CD4-positive, alpha-beta memory T cell (primary cell): ENCODE measurements at regions not wholly inside any gene's neighbourhood (a gene's known extent, or its start where the extent isn't known, plus 50 kb on each side); places are given as distances from the start of the nearest gene placed in this dataset.

Experiments used
- CTCF ChIA-PET: fragments of 350-600 bp; sonication (Branson Sonifier 250); formaldehyde crosslinking; loops from one replicate; lab custom pipeline; 2021; ENCODE audit warnings: inconsistent platforms; ENCODE audit not compliant: partially characterized antibody; lab: Charles Lee
- POLR2A ChIA-PET: fragments of 350-600 bp; sonication (Branson Sonifier 250); formaldehyde crosslinking; loops from one replicate; lab custom pipeline; 2021; ENCODE audit not compliant: partially characterized antibody; lab: Charles Lee
- DNase-seq, 5 donors: peaks; one replicate each; pipeline versions ENCODE4 v3.0.0 to v3.0.0-alpha.2; 2020 to 2022; ENCODE audit warnings: mixed read lengths in 1 of 5
- H3K27ac ChIP-seq: one replicate; pipeline ENCODE4 v1.7.0; 2013; ENCODE audit warnings: low read depth, low read length
- H3K27me3 ChIP-seq: 2 replicates; pipeline ENCODE4 v1.7.0; 2013; ENCODE audit warnings: mild to moderate bottlenecking, low read length, moderate library complexity; ENCODE audit not compliant: insufficient read depth
- H3K36me3 ChIP-seq: 2 replicates; pipeline ENCODE4 v1.7.0; 2013; ENCODE audit warnings: mild to moderate bottlenecking, low read length, moderate library complexity; ENCODE audit not compliant: insufficient read depth
- H3K4me1 ChIP-seq: 2 replicates; pipeline ENCODE4 v1.7.0; 2013; ENCODE audit warnings: mild to moderate bottlenecking, low read length, moderate library complexity; ENCODE audit not compliant: insufficient read depth
- H3K4me3 ChIP-seq, 2 donors: one replicate each; pipeline ENCODE4 v1.7.0; 2013; ENCODE audit warnings: low read length in 2 of 2, mild to moderate bottlenecking in 1 of 2
- H3K9me3 ChIP-seq, 2 donors: one replicate each; pipeline ENCODE4 v1.7.0; 2013; ENCODE audit warnings: low read length in 2 of 2, control low read depth in 1 of 2; ENCODE audit not compliant: control insufficient read depth in 1 of 2
- H3K27ac Mint-ChIP-seq, 7 donors: one replicate each; pipeline ENCODE4 v1.8.0; 2020 to 2021; ENCODE audit warnings: mixed read lengths in 7 of 7, mild to moderate bottlenecking in 6 of 7, inconsistent platforms in 3 of 7, moderate library complexity in 3 of 7
- H3K27me3 Mint-ChIP-seq, 2 donors: one replicate each; pipeline ENCODE4 v1.8.0; 2020 to 2021; ENCODE audit warnings: mixed read lengths in 2 of 2
- H3K36me3 Mint-ChIP-seq, 2 donors: one replicate each; pipeline ENCODE4 v1.8.0; 2020 to 2021; ENCODE audit warnings: mixed read lengths in 2 of 2, inconsistent platforms in 1 of 2, mild to moderate bottlenecking in 1 of 2
- H3K4me1 Mint-ChIP-seq, 4 donors: one replicate each; pipeline ENCODE4 v1.8.0; 2020 to 2021; ENCODE audit warnings: mixed read lengths in 4 of 4, mild to moderate bottlenecking in 1 of 4
- H3K4me3 Mint-ChIP-seq, 8 donors: one replicate each; pipeline ENCODE4 v1.8.0; 2020 to 2021; ENCODE audit warnings: mixed read lengths in 8 of 8, mild to moderate bottlenecking in 7 of 8, moderate library complexity in 6 of 8, inconsistent platforms in 3 of 8
- H3K9me3 Mint-ChIP-seq, 8 donors: one replicate each; pipeline ENCODE4 v1.8.0; 2020 to 2021; ENCODE audit warnings: mixed read lengths in 8 of 8, mild to moderate bottlenecking in 5 of 8, inconsistent platforms in 3 of 8, moderate library complexity in 1 of 8
- intact Hi-C: fragments of 100-400 bp; cut with micrococcal nuclease; formaldehyde crosslinking; loops from one replicate; pipeline ENCODE4 v1.15.1; 2023

- intact Hi-C loops: no loop called here
Measured at GRCh38 chr6:104607501-104607900, 252.2 kb downstream of the HACE1 start.

GRCh38 chr6:104606361-104606760, 253.4 kb downstream of the HACE1 start:
- H3K27ac ChIP-seq: no peak overlapping the region
- H3K27ac Mint-ChIP-seq: no peak overlapping the region
- no peak overlapping the region for H3K4me3 ChIP-seq
- no peaks in the 10 kb centered on the region for H3K4me1 Mint-ChIP-seq
- no peaks in the 10 kb centered on the region for H3K9me3 ChIP-seq
- H3K4me1 ChIP-seq: no peaks in the 10 kb centered on the region
- ChIA-PET CTCF (no interaction called here), POLR2A (no interaction called here)
- H3K4me3 Mint-ChIP-seq: no peak overlapping the region
- intact Hi-C loops: no loop called here
- no peaks in the 10 kb centered on the region for H3K36me3 Mint-ChIP-seq
- H3K36me3 ChIP-seq: no peaks in the 10 kb centered on the region
- no peaks in the 10 kb centered on the region for H3K9me3 Mint-ChIP-seq
- no peaks in the 10 kb centered on the region for H3K27me3 ChIP-seq
- peaks cover 3 to 5% of the 10 kb centered on the region in 2 donors for H3K27me3 Mint-ChIP-seq
- no peak for DNase-seq

More at GRCh38 chr6:104607501-104607900, 252.2 kb downstream of the HACE1 start:
- no peaks in the 10 kb centered on the region for H3K27me3 ChIP-seq
- H3K4me1 ChIP-seq: no peaks in the 10 kb centered on the region
- CTCF ChIA-PET: interaction anchor here (0.6 kb wide), 1 partner anchor 13 kb away, joined by 3 read pairs; no protein-coding TSS in a partner anchor
- Mint-ChIP-seq H3K4me3 (no peak overlapping the region), H3K27ac (no peak overlapping the region), H3K4me1 (no peaks in the 10 kb centered on the region), H3K9me3 (peaks cover 0 to 2% (median 0%) of the 10 kb centered on the region in 8 donors), H3K27me3 (peaks cover 3 to 5% of the 10 kb centered on the region in 2 donors), H3K36me3 (no peaks in the 10 kb centered on the region)
- no peak overlapping the region for H3K27ac ChIP-seq
- H3K4me3 ChIP-seq: no peak overlapping the region
- no peak for DNase-seq
- no peaks in the 10 kb centered on the region for H3K9me3 ChIP-seq
- H3K36me3 ChIP-seq: no peaks in the 10 kb centered on the region
- POLR2A ChIA-PET: no interaction called here

GRCh38 chr6:104604685-104605084, 255.0 kb downstream of the HACE1 start:
- no peak overlapping the region for H3K4me3 ChIP-seq
- CTCF ChIA-PET: no interaction called here
- H3K9me3 Mint-ChIP-seq: no peaks in the 10 kb centered on the region

GRCh38 chr6:104603108-104603745, 256.5 kb downstream of the HACE1 start:
- Histone ChIP-seq H3K4me1 (no peaks in the 10 kb centered on the region), H3K36me3 (no peaks in the 10 kb centered on the region), H3K27ac (no peak overlapping the region), H3K27me3 (no peaks in the 10 kb centered on the region), H3K4me3 (no peak overlapping the region), H3K9me3 (no peaks in the 10 kb centered on the region)
- H3K4me3 Mint-ChIP-seq: no peak overlapping the region
- ChIA-PET CTCF (no interaction called here), POLR2A (no interaction called here)
- no peak overlapping the region for H3K27ac Mint-ChIP-seq
- DNase-seq: no peak
- H3K9me3 Mint-ChIP-seq: no peaks in the 10 kb centered on the region
- H3K27me3 Mint-ChIP-seq: peaks cover 0 to 3% of the 10 kb centered on the region in 2 donors
- intact Hi-C loops: no loop called here
- no peaks in the 10 kb centered on the region for H3K36me3 Mint-ChIP-seq
- H3K4me1 Mint-ChIP-seq: no peaks in the 10 kb centered on the region

More at GRCh38 chr6:104604685-104605084, 255.0 kb downstream of the HACE1 start:
- H3K27me3 Mint-ChIP-seq: peaks cover 3% of the 10 kb centered on the region in 2 donors
- Histone ChIP-seq H3K9me3 (no peaks in the 10 kb centered on the region), H3K36me3 (no peaks in the 10 kb centered on the region), H3K27ac (no peak overlapping the region), H3K4me1 (no peaks in the 10 kb centered on the region), H3K27me3 (no peaks in the 10 kb centered on the region)
- no peaks in the 10 kb centered on the region for H3K36me3 Mint-ChIP-seq
- no peak overlapping the region for H3K27ac Mint-ChIP-seq
- DNase-seq: no peak
- H3K4me1 Mint-ChIP-seq: no peaks in the 10 kb centered on the region
- H3K4me3 Mint-ChIP-seq: no peak overlapping the region
- POLR2A ChIA-PET: no interaction called here
- intact Hi-C loops: no loop called here

GRCh38 chr6:104601721-104602120, 258.0 kb downstream of the HACE1 start:
- intact Hi-C loops: no loop called here
- Mint-ChIP-seq H3K9me3 (no peaks in the 10 kb centered on the region), H3K4me1 (no peaks in the 10 kb centered on the region), H3K27me3 (peaks cover 0 to 3% of the 10 kb centered on the region in 2 donors), H3K27ac (no peak overlapping the region), H3K36me3 (no peaks in the 10 kb centered on the region), H3K4me3 (no peak overlapping the region)
- POLR2A ChIA-PET: no interaction called here
- Histone ChIP-seq H3K27ac (no peak overlapping the region), H3K27me3 (no peaks in the 10 kb centered on the region), H3K36me3 (no peaks in the 10 kb centered on the region), H3K9me3 (no peaks in the 10 kb centered on the region), H3K4me3 (no peak overlapping the region), H3K4me1 (no peaks in the 10 kb centered on the region)
- DNase-seq: no peak
- CTCF ChIA-PET: no interaction called here

GRCh38 chr6:104601131-104601651, 258.5 kb downstream of the HACE1 start:
- ChIA-PET POLR2A (no interaction called here), CTCF (no interaction called here)
- Mint-ChIP-seq H3K27me3 (peaks cover 3 to 4% of the 10 kb centered on the region in 2 donors), H3K9me3 (no peaks in the 10 kb centered on the region), H3K27ac (no peak overlapping the region), H3K4me3 (no peak overlapping the region), H3K4me1 (no peaks in the 10 kb centered on the region), H3K36me3 (no peaks in the 10 kb centered on the region)
- no peaks in the 10 kb centered on the region for H3K27me3 ChIP-seq
- intact Hi-C loops: no loop called here
- no peak for DNase-seq
- H3K36me3 ChIP-seq: no peaks in the 10 kb centered on the region
- no peaks in the 10 kb centered on the region for H3K9me3 ChIP-seq
- no peak overlapping the region for H3K4me3 ChIP-seq
- H3K27ac ChIP-seq: no peak overlapping the region
- no peaks in the 10 kb centered on the region for H3K4me1 ChIP-seq

- no peaks in the 10 kb centered on the region for H3K4me1 ChIP-seq
- no peak for DNase-seq
- H3K27ac ChIP-seq: no peak overlapping the region
- no peaks in the 10 kb centered on the region for H3K9me3 ChIP-seq
- Mint-ChIP-seq H3K9me3 (no peaks in the 10 kb centered on the region), H3K4me1 (no peaks in the 10 kb centered on the region), H3K36me3 (no peaks in the 10 kb centered on the region), H3K4me3 (no peak overlapping the region), H3K27me3 (peaks cover 7% of the 10 kb centered on the region in 2 donors), H3K27ac (no peak overlapping the region)
- no peaks in the 10 kb centered on the region for H3K27me3 ChIP-seq
- no peak overlapping the region for H3K4me3 ChIP-seq
- intact Hi-C loops: no loop called here
- ChIA-PET CTCF (no interaction called here), POLR2A (no interaction called here)
- H3K36me3 ChIP-seq: no peaks in the 10 kb centered on the region
Measured at GRCh38 chr6:104600639-104600931, 259.1 kb downstream of the HACE1 start.
